Stomach (tissue), 4 donors: ENCODE measurements at regions not wholly inside any gene's neighbourhood (a gene's known extent, or its start where the extent isn't known, plus 50 kb on each side); places are given as distances from the start of the nearest gene placed in this dataset.

ENCODE experiments used
- CTCF ChIP-seq, 7 experiments: fragments of 450-650 bp in 4 of 7; fragments of 200-600 bp in 3 of 7; sonication (generic) in 3 of 7; IDR thresholded peaks; one replicate each; pipeline ENCODE4 v1.5.1; 2016 to 2019; ENCODE audit warnings: antibody characterized with exemption in 7 of 7, control low read depth in 2 of 7, mild to moderate bottlenecking in 1 of 7
- POLR2A ChIP-seq, 4 donors: fragments of 450-650 bp; IDR thresholded peaks; one replicate each; pipeline ENCODE4 v1.6.1; 2016; ENCODE audit warnings: antibody characterized with exemption in 4 of 4, control low read depth in 2 of 4, mild to moderate bottlenecking in 1 of 4, moderate library complexity in 1 of 4
- POLR2AphosphoS5 ChIP-seq, 3 donors: sonication (generic); formaldehyde crosslinking; IDR thresholded peaks; one replicate each; pipeline ENCODE4 v1.6.1; 2016; ENCODE audit warnings: antibody characterized with exemption in 3 of 3

- TF ChIP-seq CTCF (IDR thresholded peaks at IDR 0.05) (no peak), POLR2A (IDR thresholded peaks at IDR 0.05) (no peak), POLR2AphosphoS5 (IDR thresholded peaks at IDR 0.05) (no peak)
Measured at GRCh38 chr3:174408310-174408709, 450.8 kb upstream of the NAALADL2 start.
